A673 (cell line): ENCODE measurements at regions not wholly inside any gene's neighbourhood (a gene's known extent, or its start where the extent isn't known, plus 50 kb on each side); places are given as distances from the start of the nearest gene placed in this dataset.

Experiments used
- BruUV-seq: library from RNA; stranded (reverse); fragments of 400-500 nt; replicated peaks from 2 replicates; lab custom pipeline; 2021; lab: Mats Ljungman, UMichigan
- CTCF ChIA-PET: fragments of 300-600 bp; sonication (Branson Sonifier 250); formaldehyde crosslinking; loops from one replicate; lab custom pipeline; 2022; ENCODE audit warnings: antibody characterized with exemption; lab: Charles Lee
- POLR2A ChIA-PET: fragments of 300-600 bp; sonication (Branson Sonifier 250); formaldehyde crosslinking; loops from one replicate; lab custom pipeline; 2022; ENCODE audit warnings: antibody characterized with exemption; ENCODE audit not compliant: low non-redundant PET; lab: Charles Lee
- DNase-seq: peaks from one replicate; pipeline ENCODE4 v3.0.0-alpha.2; 2015; ENCODE audit warnings: low spot score
- H3K27ac ChIP-seq: fragments of 200-600 bp; sonication (generic); 2 replicates; pipeline ENCODE4 v1.5.1; 2016; ENCODE audit warnings: mixed run types, low read depth, mild to moderate bottlenecking, mixed read lengths, antibody characterized with exemption, low read length; ENCODE audit not compliant: poor library complexity, severe bottlenecking
- H3K27me3 ChIP-seq: fragments of 200-600 bp; sonication (generic); replicated peaks from 2 replicates; pipeline ENCODE4 v1.6.1; 2017; ENCODE audit warnings: mixed run types, low read depth, mild to moderate bottlenecking, mixed read lengths, antibody characterized with exemption, low read length; ENCODE audit not compliant: insufficient read depth, poor library complexity
- H3K36me3 ChIP-seq: fragments of 200-600 bp; sonication (generic); 2 replicates; pipeline ENCODE4 v1.6.1; 2016; ENCODE audit warnings: mixed run types, mild to moderate bottlenecking, mixed read lengths, antibody characterized with exemption, low read length; ENCODE audit not compliant: insufficient read depth, poor library complexity, severe bottlenecking
- H3K4me1 ChIP-seq: fragments of 200-600 bp; sonication (generic); 2 replicates; pipeline ENCODE4 v1.6.1; 2017; ENCODE audit warnings: mixed run types, mild to moderate bottlenecking, mixed read lengths, antibody characterized with exemption, low read length; ENCODE audit not compliant: insufficient read depth, poor library complexity, severe bottlenecking
- H3K4me3 ChIP-seq: fragments of 200-600 bp; sonication (generic); 2 replicates; pipeline ENCODE4 v1.5.1; 2016; ENCODE audit warnings: low read depth, mixed run types, mild to moderate bottlenecking, mixed read lengths, low read length; ENCODE audit not compliant: poor library complexity, severe bottlenecking
- H3K9me3 ChIP-seq: fragments of 200-600 bp; sonication (generic); 2 replicates; pipeline ENCODE4 v1.6.1; 2016; ENCODE audit warnings: mixed run types, low read depth, mild to moderate bottlenecking, mixed read lengths, antibody characterized with exemption, low read length; ENCODE audit not compliant: poor library complexity, severe bottlenecking
- CTCF ChIP-seq: fragments of 300-800, 200-600 bp; sonication (generic); conservative IDR thresholded peaks from 2 replicates; pipeline ENCODE4 v1.5.1; 2017; ENCODE audit warnings: low read depth, mild to moderate bottlenecking, antibody characterized with exemption, low read length, moderate library complexity, mixed read lengths
- EZH2 ChIP-seq: fragments of 200-600 bp; sonication (generic); IDR thresholded peaks from 2 replicates; pipeline ENCODE4 v1.6.1; 2017; ENCODE audit warnings: borderline replicate concordance, low read depth, mild to moderate bottlenecking, mixed read lengths, antibody characterized with exemption, low read length; ENCODE audit not compliant: poor library complexity, severe bottlenecking
- intact Hi-C: fragments of 100-400 bp; cut with micrococcal nuclease; formaldehyde crosslinking; loops from one replicate; pipeline ENCODE4 v1.10.0; 2022; ENCODE audit not compliant: unreplicated experiment

DNA sequence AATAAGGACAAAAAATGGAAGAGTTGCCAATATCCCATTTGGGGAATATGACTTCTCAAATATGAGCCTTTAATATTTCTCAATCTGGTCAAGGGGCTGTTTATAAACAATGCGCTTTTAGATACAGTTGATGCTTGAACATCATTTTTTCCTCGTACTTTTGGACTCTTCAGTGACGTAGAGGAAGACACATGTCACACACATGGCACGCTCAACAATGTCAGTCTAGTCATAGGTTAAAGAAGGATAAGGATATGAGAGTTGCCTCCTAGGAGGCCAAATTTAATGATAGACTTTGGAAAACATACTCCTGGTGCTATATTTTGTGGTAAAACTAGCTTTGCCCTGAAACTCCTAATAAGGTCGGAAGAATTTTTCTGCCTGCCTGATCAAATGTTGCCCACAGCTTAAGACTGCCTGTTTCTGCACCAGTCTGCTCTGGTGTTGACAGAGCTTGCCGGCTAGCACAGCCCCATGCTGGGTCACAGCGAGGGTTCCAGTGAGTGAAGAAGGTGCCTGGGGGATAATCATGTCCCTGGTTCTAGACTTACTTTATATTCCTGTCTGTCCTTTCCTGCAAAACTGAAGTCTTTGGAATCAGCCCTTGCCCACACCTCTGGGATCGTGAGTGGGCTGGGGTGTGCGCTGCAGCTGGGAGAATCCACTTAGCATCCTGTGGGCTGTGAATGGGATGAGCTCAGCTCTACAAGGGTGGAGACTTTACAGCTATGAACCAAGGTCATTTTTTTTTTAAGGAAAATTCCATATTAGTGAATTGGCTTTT, 230.8 kb upstream of the IRX4 start:
- DNase-seq = no peak
- TF ChIP-seq EZH2 (no peak), CTCF (no peak)

GRCh38 chr5:2112173-2113025, 229.7 kb upstream of the IRX4 start:
- intact Hi-C loops = no loop called here
- no peak for TF ChIP-seq CTCF
- TF ChIP-seq EZH2 = no peak
- Histone ChIP-seq H3K4me3 (no peak overlapping the region), H3K9me3 (no peaks in the 10 kb centered on the region), H3K27ac (no peak overlapping the region), H3K27me3 (no peaks in the 10 kb centered on the region), H3K36me3 (no peaks in the 10 kb centered on the region), H3K4me1 (no peaks in the 10 kb centered on the region)
- no peak for DNase-seq
- no TSS peak for BruUV-seq
- POLR2A ChIA-PET = no interaction called here
- CTCF ChIA-PET = no interaction called here

More for the DNA sequence above, 230.8 kb upstream of the IRX4 start:
- no TSS peak for BruUV-seq
- ChIA-PET POLR2A (no interaction called here), CTCF (no interaction called here)
- Histone ChIP-seq H3K4me1 (no peaks in the 10 kb centered on the region), H3K27ac (no peak overlapping the region), H3K36me3 (no peaks in the 10 kb centered on the region), H3K9me3 (no peaks in the 10 kb centered on the region), H3K27me3 (no peaks in the 10 kb centered on the region), H3K4me3 (no peak overlapping the region)
- intact Hi-C loops = no loop called here

DNA sequence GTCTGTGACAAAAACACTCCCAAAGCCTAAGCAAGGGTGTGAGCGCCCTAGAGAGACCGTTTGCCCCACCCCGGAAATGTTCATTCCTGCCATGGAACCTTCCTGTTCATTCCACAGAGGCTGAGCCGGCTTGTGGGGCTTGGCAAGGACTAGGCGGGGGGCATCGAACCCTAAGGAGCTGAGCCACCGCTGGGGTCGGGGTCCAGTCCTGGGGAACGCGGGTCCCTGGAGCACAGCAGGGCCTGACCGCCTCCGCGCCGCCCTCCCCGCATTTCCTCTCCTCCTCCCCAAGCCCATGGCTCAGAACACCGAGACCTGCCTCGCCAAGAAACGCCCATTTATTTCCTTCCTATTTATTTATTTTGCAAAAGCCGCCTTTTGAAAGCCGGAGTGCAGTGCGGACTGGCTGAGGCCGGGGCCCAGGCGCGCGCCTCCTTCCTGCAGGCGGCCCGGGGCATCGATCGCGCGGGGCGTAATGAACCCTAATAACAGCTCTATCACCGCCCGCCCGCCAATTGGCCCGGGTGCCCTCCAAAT, 228.9 kb upstream of the IRX4 start:
- Histone ChIP-seq H3K36me3 (no peaks in the 10 kb centered on the region), H3K9me3 (no peaks in the 10 kb centered on the region), H3K4me1 (no peaks in the 10 kb centered on the region), H3K4me3 (no peak overlapping the region), H3K27ac (no peak overlapping the region), H3K27me3 (no peaks in the 10 kb centered on the region)
- CTCF ChIA-PET = no interaction called here
- no TSS peak for BruUV-seq
- TF ChIP-seq CTCF (no peak), EZH2 (no peak)
- DNase-seq = no peak
- POLR2A ChIA-PET = no interaction called here
- intact Hi-C loops = no loop called here
